Common myeloid progenitor, CD34-positive (primary cell): ENCODE measurements at regions not wholly inside any gene's neighbourhood (a gene's known extent, or its start where the extent isn't known, plus 50 kb on each side); places are given as distances from the start of the nearest gene placed in this dataset.

Experiments used
- CTCF ChIA-PET: fragments of 350-600 bp; sonication (Branson Sonifier 250); formaldehyde crosslinking; loops from one replicate; lab custom pipeline; 2021; ENCODE audit warnings: antibody characterized with exemption; lab: Charles Lee
- POLR2A ChIA-PET: fragments of 350-600 bp; sonication (Branson Sonifier 250); formaldehyde crosslinking; loops from one replicate; lab custom pipeline; 2021; ENCODE audit warnings: antibody characterized with exemption; lab: Charles Lee
- DNase-seq, 3 donors: peaks; one replicate each; pipeline versions ENCODE4 v3.0.0 to v3.0.0-alpha.2; 2013
- H3K27ac ChIP-seq, 2 experiments: 1 replicate in 1 of 2; 2 replicates in 1 of 2; pipeline ENCODE4 v1.7.0; 2013; ENCODE audit warnings: inconsistent platforms in 2 of 2, low read length in 2 of 2, mild to moderate bottlenecking in 2 of 2, low read depth in 1 of 2, moderate library complexity in 1 of 2; ENCODE audit not compliant: severe bottlenecking in 2 of 2, insufficient read depth in 1 of 2, poor library complexity in 1 of 2
- H3K27me3 ChIP-seq, 5 experiments: replicated peaks in 2 of 5; 1 replicate in 3 of 5; 2 replicates in 2 of 5; pipeline versions ENCODE4 v1.6.1 to v1.7.0; 2013; ENCODE audit warnings: low read length in 4 of 5, mild to moderate bottlenecking in 2 of 5, moderate library complexity in 2 of 5, inconsistent platforms in 1 of 5; ENCODE audit not compliant: insufficient read depth in 5 of 5, control insufficient read depth in 4 of 5
- H3K36me3 ChIP-seq, 4 experiments: 1 replicate in 2 of 4; 2 replicates in 2 of 4; pipeline versions ENCODE4 v1.6.1 to v1.7.0; 2013; ENCODE audit warnings: low read length in 3 of 4, control low read depth in 1 of 4, mild to moderate bottlenecking in 1 of 4; ENCODE audit not compliant: control insufficient read depth in 4 of 4, insufficient read depth in 4 of 4
- H3K4me1 ChIP-seq, 4 experiments: 1 replicate in 3 of 4; 2 replicates in 1 of 4; pipeline versions ENCODE4 v1.6.1 to v1.7.1; 2013; ENCODE audit warnings: low read length in 3 of 4, mild to moderate bottlenecking in 3 of 4, control low read depth in 1 of 4, inconsistent platforms in 1 of 4, moderate library complexity in 1 of 4; ENCODE audit not compliant: control insufficient read depth in 4 of 4, insufficient read depth in 4 of 4; ENCODE audit errors: control extremely low read depth in 1 of 4
- H3K4me3 ChIP-seq, 7 experiments: 1 replicate in 4 of 7; 2 replicates in 3 of 7; pipeline versions ENCODE4 v1.5.1 to v1.7.0; 2013; ENCODE audit warnings: mild to moderate bottlenecking in 7 of 7, low read length in 6 of 7, moderate library complexity in 6 of 7, inconsistent platforms in 2 of 7, low read depth in 2 of 7, control low read depth in 1 of 7; ENCODE audit not compliant: insufficient read depth in 4 of 7, control insufficient read depth in 1 of 7; ENCODE audit errors: extremely low read depth in 1 of 7
- H3K9me3 ChIP-seq, 5 experiments: 1 replicate in 4 of 5; 2 replicates in 1 of 5; pipeline versions ENCODE4 v1.6.1 to v1.7.1; 2013; ENCODE audit warnings: low read length in 4 of 5, mild to moderate bottlenecking in 2 of 5, inconsistent platforms in 1 of 5, low read depth in 1 of 5, moderate library complexity in 1 of 5; ENCODE audit not compliant: control insufficient read depth in 4 of 5, insufficient read depth in 2 of 5; ENCODE audit errors: control extremely low read depth in 1 of 5
- WGBS: methylation state at CpG from one replicate; pipeline ENCODE4 v1.1.5; 2013; ENCODE audit not compliant: insufficient coverage; 5-methylcytosine and 5-hydroxymethylcytosine counted together

DNA sequence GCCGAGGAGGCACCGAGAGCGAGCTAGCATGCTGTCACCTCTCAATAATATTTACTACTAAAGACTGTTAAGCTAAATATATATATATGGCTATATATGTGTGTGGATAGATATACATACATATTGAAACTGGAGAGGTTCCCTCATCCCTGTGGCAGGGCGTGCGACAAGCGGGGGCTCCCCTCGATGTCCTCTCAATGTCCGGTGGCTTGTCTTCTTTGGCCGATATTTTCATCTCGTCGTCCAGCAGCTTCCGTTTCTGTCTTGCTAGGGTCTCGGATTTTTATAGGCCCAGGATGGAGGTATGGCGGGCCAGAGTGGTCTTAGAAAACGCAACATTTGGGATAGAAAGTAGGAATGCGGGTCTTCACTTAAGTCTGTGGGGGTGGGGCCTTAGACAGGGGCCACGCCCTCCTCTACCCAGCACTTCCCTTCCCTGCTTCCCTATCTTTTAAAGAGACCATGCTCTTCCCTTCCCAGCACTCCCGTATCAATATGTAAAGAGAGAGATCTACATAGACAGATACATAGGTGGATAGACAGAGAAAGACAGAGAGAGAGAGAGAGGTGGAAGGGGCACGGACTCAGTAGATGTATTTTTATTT, 866.8 kb downstream of the DSC3 start:
- 97% methylated on average over 11 of the region's 19 CpGs for WGBS

DNA sequence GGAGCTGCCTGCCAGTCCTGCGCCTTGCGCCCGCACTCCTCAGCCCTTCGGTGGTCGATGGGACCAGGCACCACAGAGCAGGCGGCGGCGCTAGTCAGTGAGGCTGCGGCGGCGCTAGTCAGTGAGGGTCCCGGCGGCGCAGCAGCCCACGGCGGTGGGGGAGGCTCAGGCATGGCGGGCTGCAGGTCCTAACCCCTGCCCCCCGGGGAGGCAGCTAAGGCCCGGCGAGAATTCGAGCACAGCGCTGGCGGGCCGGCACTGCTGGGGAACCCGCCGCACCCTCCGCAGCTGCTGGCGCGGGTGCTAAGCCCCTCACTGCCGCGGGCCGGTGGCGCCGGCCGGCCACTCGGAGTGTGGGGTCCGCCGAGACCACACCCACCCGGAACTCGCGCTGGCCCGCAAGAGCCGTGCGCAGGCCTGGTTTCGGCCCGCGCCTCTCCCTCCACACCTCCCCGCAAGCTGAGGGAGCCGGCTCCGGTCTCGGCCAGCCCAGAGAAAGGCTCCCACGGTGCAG, 867.4 kb downstream of the DSC3 start:
- no peak overlapping the region for H3K4me3 ChIP-seq
- peaks cover 0 to 2% (median 0%) of the 10 kb centered on the region in 5 experiments for H3K9me3 ChIP-seq
- H3K36me3 ChIP-seq: no peaks in the 10 kb centered on the region
- no peak overlapping the region for H3K27ac ChIP-seq
- ChIA-PET CTCF (no interaction called here), POLR2A (no interaction called here)
- no peak for DNase-seq
- H3K4me1 ChIP-seq: no peaks in the 10 kb centered on the region
- H3K27me3 ChIP-seq: no peaks in the 10 kb centered on the region
- WGBS: 99% methylated on average over 51 of the region's 52 CpGs

More for the DNA sequence above, 866.8 kb downstream of the DSC3 start:
- H3K4me1 ChIP-seq: no peaks in the 10 kb centered on the region
- POLR2A ChIA-PET: no interaction called here
- DNase-seq: no peak
- peaks cover 0 to 2% (median 0%) of the 10 kb centered on the region in 5 experiments for H3K9me3 ChIP-seq
- no peak overlapping the region for H3K4me3 ChIP-seq
- H3K36me3 ChIP-seq: no peaks in the 10 kb centered on the region
- H3K27ac ChIP-seq: no peak overlapping the region
- CTCF ChIA-PET: no interaction called here
- H3K27me3 ChIP-seq: no peaks in the 10 kb centered on the region

DNA sequence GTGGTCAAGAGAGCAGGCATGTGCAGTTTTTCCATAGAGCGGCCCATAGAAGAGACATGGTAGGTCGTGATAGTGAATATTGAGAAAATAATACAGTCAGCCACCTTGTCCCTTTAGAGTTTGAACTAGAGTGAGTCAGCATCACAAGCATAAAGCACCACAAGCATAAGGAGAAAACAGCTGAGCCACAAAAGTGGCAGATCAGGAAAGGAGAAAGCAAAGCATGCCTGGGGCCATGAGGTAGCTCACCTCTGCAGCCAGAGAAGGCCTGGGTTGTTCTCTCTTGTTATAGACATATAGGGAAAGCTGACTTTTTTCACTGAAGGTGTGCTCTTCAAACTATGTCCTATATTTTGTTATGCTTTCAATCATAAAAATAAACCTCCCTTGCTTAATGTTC, 879.0 kb downstream of the DSC3 start:
- Histone ChIP-seq H3K36me3 (no peaks in the 10 kb centered on the region), H3K27me3 (no peaks in the 10 kb centered on the region), H3K9me3 (no peaks in the 10 kb centered on the region), H3K4me3 (no peak overlapping the region), H3K4me1 (no peaks in the 10 kb centered on the region), H3K27ac (no peak overlapping the region)
- 73% methylated on average over 2 of the region's 2 CpGs for WGBS
- CTCF ChIA-PET: no interaction called here
- POLR2A ChIA-PET: no interaction called here
- no peak for DNase-seq

DNA sequence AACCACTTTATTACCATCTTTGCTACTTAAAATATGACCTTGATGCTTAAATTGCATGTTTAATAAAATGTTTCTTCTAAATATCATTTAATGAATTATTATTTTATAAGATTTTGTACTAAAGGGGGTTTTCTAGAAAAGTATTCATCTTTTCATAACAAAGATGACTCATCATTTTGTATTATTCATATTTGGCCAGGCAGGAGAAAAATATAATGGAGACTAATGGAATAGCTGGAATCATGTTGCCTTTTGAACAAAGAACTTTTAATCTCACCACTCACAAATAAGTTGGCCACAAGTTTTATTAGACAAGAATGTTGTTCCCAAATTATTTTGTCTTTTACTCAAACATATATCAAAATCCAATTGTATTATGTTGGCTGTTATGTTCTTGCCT, 882.4 kb downstream of the DSC3 start:
- H3K9me3 ChIP-seq: no peaks in the 10 kb centered on the region
- H3K4me1 ChIP-seq: no peaks in the 10 kb centered on the region
- DNase-seq: no peak
- ChIA-PET CTCF (no interaction called here), POLR2A (no interaction called here)
- H3K36me3 ChIP-seq: no peaks in the 10 kb centered on the region
- H3K27me3 ChIP-seq: no peaks in the 10 kb centered on the region
- no peak overlapping the region for H3K27ac ChIP-seq
- no peak overlapping the region for H3K4me3 ChIP-seq

DNA sequence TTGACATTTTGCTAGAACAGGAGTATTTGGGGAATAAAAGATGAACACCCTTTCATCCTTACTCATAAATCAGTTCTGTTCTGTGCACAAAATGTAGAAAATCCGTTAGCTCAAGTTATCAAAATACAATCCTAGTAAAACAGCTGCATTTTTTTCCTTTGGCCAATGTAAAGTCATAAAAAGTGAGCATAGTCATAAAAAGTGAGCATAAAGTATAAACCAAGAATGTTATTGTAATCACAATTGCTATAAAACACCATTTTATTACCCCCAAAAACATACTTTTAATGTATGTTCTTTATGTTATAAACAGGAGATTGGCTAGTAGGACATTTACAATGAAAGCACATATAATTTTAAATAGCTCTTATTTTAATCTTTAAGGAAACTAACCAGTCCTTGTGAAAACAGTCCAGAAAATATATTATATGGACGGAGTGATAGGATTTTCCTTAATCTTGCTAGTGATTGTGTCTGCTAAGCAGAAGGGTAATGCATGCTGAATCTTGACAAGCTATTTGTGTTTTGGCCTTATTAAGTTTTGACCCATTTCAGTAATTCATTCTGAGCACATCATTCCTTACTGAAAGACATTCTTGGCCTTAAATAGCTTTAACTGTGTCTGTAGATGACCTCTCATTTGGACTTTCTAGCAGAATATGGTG, 891.8 kb downstream of the DSC3 start:
- H3K4me1 ChIP-seq: no peaks in the 10 kb centered on the region
- H3K27ac ChIP-seq: no peak overlapping the region
- no peaks in the 10 kb centered on the region for H3K9me3 ChIP-seq
- ChIA-PET POLR2A (no interaction called here), CTCF (no interaction called here)
- no peaks in the 10 kb centered on the region for H3K27me3 ChIP-seq
- no peak for DNase-seq
- H3K36me3 ChIP-seq: no peaks in the 10 kb centered on the region
- H3K4me3 ChIP-seq: no peak overlapping the region
- 100% methylated on average over 1 of the region's 2 CpGs for WGBS

DNA sequence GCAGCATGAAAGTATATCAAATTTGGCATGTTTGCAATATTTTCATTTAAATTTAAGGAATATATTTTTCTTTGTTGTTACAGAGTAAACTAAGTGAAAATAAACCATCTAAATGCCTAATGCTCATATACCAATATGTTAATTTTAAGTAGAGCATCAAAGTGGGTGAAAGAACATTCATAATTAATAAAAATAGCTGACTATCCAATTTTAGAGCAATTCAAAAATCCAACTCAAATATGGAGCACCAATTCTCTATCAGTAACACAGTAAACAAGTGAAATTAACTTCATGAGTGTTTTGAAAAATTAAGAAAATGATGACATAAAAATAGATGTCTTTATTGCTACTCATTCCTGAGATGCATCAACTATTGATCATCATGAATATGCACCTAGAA, 893.0 kb downstream of the DSC3 start:
- Histone ChIP-seq H3K27me3 (no peaks in the 10 kb centered on the region), H3K9me3 (no peaks in the 10 kb centered on the region), H3K27ac (no peak overlapping the region), H3K4me3 (no peak overlapping the region), H3K4me1 (no peaks in the 10 kb centered on the region), H3K36me3 (no peaks in the 10 kb centered on the region)
- ChIA-PET POLR2A (no interaction called here), CTCF (no interaction called here)
- no peak for DNase-seq

DNA sequence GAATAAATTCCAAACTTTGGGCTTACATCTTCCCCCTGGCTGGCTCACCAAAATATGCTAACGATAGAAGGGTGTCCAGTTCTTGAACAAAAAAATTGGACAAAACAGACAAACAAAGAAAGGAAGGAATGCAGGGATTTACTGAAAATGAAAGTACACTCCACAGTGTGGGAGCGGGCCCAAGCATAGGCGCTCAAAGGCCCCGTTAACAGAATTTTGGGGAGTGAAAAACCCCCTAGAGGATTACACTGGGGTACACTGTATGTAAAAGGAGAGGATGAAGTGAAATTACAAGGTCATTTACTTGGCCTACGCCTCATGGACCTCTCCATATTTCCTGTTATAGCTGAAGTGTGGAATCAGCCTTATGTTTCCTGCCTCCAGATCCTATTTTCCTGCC, 899.7 kb downstream of the DSC3 start:
- H3K4me1 ChIP-seq: no peaks in the 10 kb centered on the region
- H3K27me3 ChIP-seq: no peaks in the 10 kb centered on the region
- DNase-seq: no peak
- peaks cover 0 to 4% (median 0%) of the 10 kb centered on the region in 5 experiments for H3K9me3 ChIP-seq
- no peak overlapping the region for H3K4me3 ChIP-seq
- H3K27ac ChIP-seq: no peak overlapping the region
- POLR2A ChIA-PET: no interaction called here
- no peaks in the 10 kb centered on the region for H3K36me3 ChIP-seq
- CTCF ChIA-PET: no interaction called here
- 96% methylated on average over 3 of the region's 5 CpGs for WGBS
